Suppressor macrophage (primary cell): ENCODE measurements at regions not wholly inside any gene's neighbourhood (a gene's known extent, or its start where the extent isn't known, plus 50 kb on each side); places are given as distances from the start of the nearest gene placed in this dataset.
A peak's percentile ranks its signal among the peaks of the same experiment; 100 is the strongest.

ENCODE experiments used
- DNase-seq, 4 experiments: peaks; one replicate each; pipeline ENCODE4 v3.0.0-alpha.2; 2020 to 2022

GRCh38 chr12:97097734-97098133, 190.7 kb downstream of the NEDD1 start:
- DNase-seq, result no peak

GRCh38 chr12:97109441-97109840, 202.4 kb downstream of the NEDD1 start:
- DNase-seq, result no peak

GRCh38 chr12:97112136-97112535, 205.1 kb downstream of the NEDD1 start:
- DNase-seq, result no peak

GRCh38 chr12:97118796-97119375, 211.8 kb downstream of the NEDD1 start:
- DNase-seq, result no peak

GRCh38 chr12:97127061-97127460, 220.0 kb downstream of the NEDD1 start:
- no peak for DNase-seq

- no peak for DNase-seq
Measured at GRCh38 chr12:97131220-97131981, 224.3 kb downstream of the NEDD1 start.

GRCh38 chr12:97132270-97132669, 225.2 kb downstream of the NEDD1 start:
- no peak for DNase-seq

- DNase-seq, result no peak
Measured at GRCh38 chr12:97134495-97134894, 227.4 kb downstream of the NEDD1 start.

- peak in 1 of 4 experiments; percentile 1 for DNase-seq
Measured at GRCh38 chr12:97140355-97140754, 233.3 kb downstream of the NEDD1 start.

GRCh38 chr12:97142737-97143410, 235.8 kb downstream of the NEDD1 start:
- no peak for DNase-seq

- DNase-seq, result peak; percentile 76 to 87 (median 80)
Measured at GRCh38 chr12:97148941-97149559, 242.0 kb downstream of the NEDD1 start.

- no peak for DNase-seq
Measured at GRCh38 chr12:97151481-97151880, 244.4 kb downstream of the NEDD1 start.

GRCh38 chr12:97159377-97159776, 252.3 kb downstream of the NEDD1 start:
- DNase-seq, result no peak

GRCh38 chr12:97160277-97160676, 253.2 kb downstream of the NEDD1 start:
- no peak for DNase-seq

- DNase-seq, result no peak
Measured at GRCh38 chr12:97162173-97162572, 255.1 kb downstream of the NEDD1 start.

GRCh38 chr12:97164936-97165335, 257.9 kb downstream of the NEDD1 start:
- no peak for DNase-seq

- peak; percentile 9 to 46 (median 14) for DNase-seq
Measured at GRCh38 chr12:97167598-97167997, 260.5 kb downstream of the NEDD1 start.

GRCh38 chr12:97168804-97169203, 261.7 kb downstream of the NEDD1 start:
- no peak for DNase-seq

- no peak for DNase-seq
Measured at GRCh38 chr12:97169889-97170567, 263.0 kb downstream of the NEDD1 start.

- DNase-seq, result no peak
Measured at GRCh38 chr12:97173688-97174410, 266.8 kb downstream of the NEDD1 start.

GRCh38 chr12:97177481-97177880, 270.4 kb downstream of the NEDD1 start:
- no peak for DNase-seq
